Stomach smooth muscle (tissue), 2 donors: ENCODE measurements at regions not wholly inside any gene's neighbourhood (a gene's known extent, or its start where the extent isn't known, plus 50 kb on each side); places are given as distances from the start of the nearest gene placed in this dataset.

Experiments used
- H3K27ac ChIP-seq: one replicate; pipeline ENCODE4 v1.7.0; 2013; ENCODE audit warnings: mild to moderate bottlenecking, low read length, inconsistent platforms
- H3K27me3 ChIP-seq, 2 donors: one replicate each; pipeline ENCODE4 v1.7.0; 2013; ENCODE audit warnings: low read length in 2 of 2; ENCODE audit not compliant: insufficient read depth in 2 of 2, control insufficient read depth in 1 of 2
- H3K36me3 ChIP-seq, 2 donors: one replicate each; pipeline ENCODE4 v1.7.0; 2013; ENCODE audit warnings: low read length in 2 of 2; ENCODE audit not compliant: control insufficient read depth in 2 of 2, insufficient read depth in 2 of 2
- H3K4me1 ChIP-seq: one replicate; pipeline ENCODE4 v1.7.0; 2013; ENCODE audit warnings: low read length; ENCODE audit not compliant: control insufficient read depth, insufficient read depth
- H3K4me3 ChIP-seq, 2 donors: one replicate each; pipeline ENCODE4 v1.7.0; 2013; ENCODE audit warnings: low read length in 2 of 2
- H3K9ac ChIP-seq, 2 donors: one replicate each; pipeline ENCODE4 v1.7.0; 2013; ENCODE audit warnings: low read length in 2 of 2, mild to moderate bottlenecking in 1 of 2
- H3K9me3 ChIP-seq, 2 donors: one replicate each; pipeline ENCODE4 v1.7.0; 2013; ENCODE audit warnings: low read length in 2 of 2; ENCODE audit not compliant: control insufficient read depth in 2 of 2
- donor health status: healthy.
- donor health status: Pancreatic carcinoma.

DNA sequence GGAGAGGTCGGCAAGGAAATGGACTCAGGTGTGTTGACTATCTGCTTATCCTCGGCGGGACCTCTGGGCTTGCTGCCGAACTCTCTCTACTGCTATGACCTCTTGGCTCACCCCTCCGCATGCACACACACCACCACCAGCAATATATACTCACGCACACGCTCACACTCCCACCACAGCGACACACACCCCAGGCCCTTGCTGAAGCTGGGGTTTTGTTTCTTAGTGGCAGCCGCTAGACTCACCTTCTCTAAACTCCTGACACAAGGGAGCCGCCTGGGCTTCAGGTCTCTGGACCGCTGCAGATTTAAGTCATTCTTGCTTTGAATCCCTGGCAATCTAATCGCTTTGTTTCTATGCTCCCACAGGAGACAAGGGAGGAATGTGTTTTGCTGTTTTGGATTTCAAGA is 59.4 kb upstream of the BACH2 start:
- no peak overlapping the region for H3K27ac ChIP-seq
- H3K4me1 ChIP-seq, result no peaks in the 10 kb centered on the region
- H3K9ac ChIP-seq, result no peak overlapping the region
- H3K4me3 ChIP-seq, result no peak overlapping the region
- H3K36me3 ChIP-seq, result no peaks in the 10 kb centered on the region
- no peaks in the 10 kb centered on the region for H3K27me3 ChIP-seq
- H3K9me3 ChIP-seq, result no peaks in the 10 kb centered on the region

DNA sequence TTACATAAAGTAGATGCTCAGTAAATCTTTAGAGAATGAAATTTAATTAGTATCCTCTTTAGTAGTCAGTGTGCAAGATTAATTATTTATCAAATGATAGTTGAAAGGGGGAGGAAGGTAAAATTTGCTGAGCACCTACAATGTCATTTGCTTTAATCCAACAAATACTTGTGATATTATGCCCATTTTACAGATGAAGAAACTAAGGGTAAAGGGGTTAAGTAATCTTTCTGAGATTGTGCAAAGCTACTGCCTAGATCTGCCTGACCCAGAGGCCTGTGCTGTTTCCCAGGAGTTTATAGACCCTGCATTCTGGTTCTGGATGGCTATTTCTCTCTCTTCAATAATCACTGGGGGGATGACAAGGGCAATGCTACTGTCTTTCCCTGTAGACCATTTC is 58.3 kb upstream of the BACH2 start:
- Histone ChIP-seq H3K9me3 (no peaks in the 10 kb centered on the region), H3K4me1 (no peaks in the 10 kb centered on the region), H3K4me3 (no peak overlapping the region), H3K27ac (no peak overlapping the region), H3K27me3 (no peaks in the 10 kb centered on the region), H3K36me3 (no peaks in the 10 kb centered on the region), H3K9ac (no peak overlapping the region)

DNA sequence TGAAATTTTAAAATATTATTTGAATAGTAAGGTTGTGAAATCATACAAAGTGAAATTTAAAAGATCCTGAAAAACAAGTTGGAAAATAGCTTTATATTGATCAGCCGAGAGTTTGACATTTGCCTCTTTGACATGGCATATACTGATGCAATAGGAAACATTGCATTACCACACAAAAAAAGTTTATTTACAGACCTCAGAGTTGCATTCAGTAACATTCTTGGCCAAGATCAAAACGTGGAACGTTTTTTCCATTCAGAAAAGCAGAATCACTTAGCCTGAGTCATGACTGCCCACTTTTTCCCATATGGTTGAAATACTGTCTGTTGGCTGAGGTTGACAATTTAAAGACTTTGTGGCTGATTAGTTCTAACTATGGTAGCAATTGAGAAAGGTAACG is 55.1 kb upstream of the BACH2 start:
- H3K4me1 ChIP-seq, result no peaks in the 10 kb centered on the region
- no peak overlapping the region for H3K27ac ChIP-seq
- H3K36me3 ChIP-seq, result no peaks in the 10 kb centered on the region
- no peak overlapping the region for H3K4me3 ChIP-seq
- no peaks in the 10 kb centered on the region for H3K9me3 ChIP-seq
- H3K9ac ChIP-seq, result no peak overlapping the region
- H3K27me3 ChIP-seq, result no peaks in the 10 kb centered on the region

DNA sequence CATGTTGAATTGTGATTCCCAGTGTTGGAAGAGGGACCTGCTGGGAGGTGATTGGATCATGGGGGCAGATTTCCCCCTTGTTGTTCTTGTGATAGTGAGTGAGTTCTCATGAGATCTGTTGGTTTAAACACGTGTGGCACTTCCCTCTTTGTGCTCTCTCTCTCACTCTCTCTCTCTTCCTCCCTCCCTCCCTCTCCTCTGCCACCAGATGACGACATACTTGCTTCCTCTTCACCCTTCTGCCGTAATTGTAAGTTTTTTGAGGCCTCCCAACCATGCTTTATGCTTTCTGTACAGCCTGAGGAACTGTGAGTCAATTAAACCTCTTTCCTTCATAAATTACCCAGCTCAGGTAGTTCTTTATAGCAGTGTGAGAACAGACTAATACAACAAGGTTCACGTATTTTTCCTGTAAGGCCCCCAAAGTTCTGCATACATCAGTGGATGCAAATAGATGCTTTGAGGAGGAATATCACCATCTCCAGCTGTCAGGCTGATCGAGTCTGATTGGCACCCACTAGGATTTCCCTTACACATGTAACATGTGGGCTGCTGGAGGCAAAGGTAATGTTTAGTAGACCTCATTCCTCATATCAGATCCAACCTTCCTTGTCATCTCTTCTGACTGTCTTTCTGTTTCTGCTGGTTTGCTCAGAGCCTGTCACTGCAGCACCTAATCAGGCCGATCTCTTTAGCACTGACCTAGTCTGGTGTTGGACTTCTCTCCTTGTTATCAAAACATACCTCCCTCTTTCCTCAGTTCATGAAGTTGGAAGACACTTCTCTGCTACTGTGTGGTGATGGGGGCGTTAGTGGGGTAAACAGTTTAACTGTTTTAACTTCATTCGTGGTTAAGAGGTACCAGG is 54.3 kb upstream of the BACH2 start:
- Histone ChIP-seq H3K9me3 (no peaks in the 10 kb centered on the region), H3K27ac (no peak overlapping the region), H3K4me3 (no peak overlapping the region), H3K27me3 (no peaks in the 10 kb centered on the region), H3K9ac (no peak overlapping the region), H3K4me1 (no peaks in the 10 kb centered on the region), H3K36me3 (no peaks in the 10 kb centered on the region)

- Histone ChIP-seq H3K9me3 (no peaks in the 10 kb centered on the region), H3K4me3 (no peak overlapping the region), H3K9ac (no peak overlapping the region), H3K27ac (no peak overlapping the region), H3K4me1 (no peaks in the 10 kb centered on the region), H3K27me3 (peaks cover 0 to 3% of the 10 kb centered on the region in 2 donors), H3K36me3 (no peaks in the 10 kb centered on the region)
Observed at GRCh38 chr6:90347411-90347851, 50.8 kb upstream of the BACH2 start.

- H3K36me3 ChIP-seq, result no peaks in the 10 kb centered on the region
- no peaks in the 10 kb centered on the region for H3K9me3 ChIP-seq
- peaks cover 0 to 3% of the 10 kb centered on the region in 2 donors for H3K27me3 ChIP-seq
- no peaks in the 10 kb centered on the region for H3K4me1 ChIP-seq
- H3K27ac ChIP-seq, result no peak overlapping the region
- H3K9ac ChIP-seq, result no peak overlapping the region
- no peak overlapping the region for H3K4me3 ChIP-seq
Observed at GRCh38 chr6:90346729-90347128, 50.1 kb upstream of the BACH2 start.
